Common myeloid progenitor, CD34-positive (primary cell): ENCODE measurements at regions not wholly inside any gene's neighbourhood (a gene's known extent, or its start where the extent isn't known, plus 50 kb on each side); places are given as distances from the start of the nearest gene placed in this dataset.

ENCODE experiments used
- CTCF ChIA-PET: fragments of 350-600 bp; sonication (Branson Sonifier 250); formaldehyde crosslinking; loops from one replicate; lab custom pipeline; 2021; ENCODE audit warnings: antibody characterized with exemption; lab: Charles Lee
- POLR2A ChIA-PET: fragments of 350-600 bp; sonication (Branson Sonifier 250); formaldehyde crosslinking; loops from one replicate; lab custom pipeline; 2021; ENCODE audit warnings: antibody characterized with exemption; lab: Charles Lee
- DNase-seq, 3 donors: peaks; one replicate each; pipeline versions ENCODE4 v3.0.0 to v3.0.0-alpha.2; 2013
- H3K27ac ChIP-seq, 2 experiments: 1 replicate in 1 of 2; 2 replicates in 1 of 2; pipeline ENCODE4 v1.7.0; 2013; ENCODE audit warnings: inconsistent platforms in 2 of 2, low read length in 2 of 2, mild to moderate bottlenecking in 2 of 2, low read depth in 1 of 2, moderate library complexity in 1 of 2; ENCODE audit not compliant: severe bottlenecking in 2 of 2, insufficient read depth in 1 of 2, poor library complexity in 1 of 2
- H3K27me3 ChIP-seq, 5 experiments: replicated peaks in 2 of 5; 1 replicate in 3 of 5; 2 replicates in 2 of 5; pipeline versions ENCODE4 v1.6.1 to v1.7.0; 2013; ENCODE audit warnings: low read length in 4 of 5, mild to moderate bottlenecking in 2 of 5, moderate library complexity in 2 of 5, inconsistent platforms in 1 of 5; ENCODE audit not compliant: insufficient read depth in 5 of 5, control insufficient read depth in 4 of 5
- H3K36me3 ChIP-seq, 4 experiments: 1 replicate in 2 of 4; 2 replicates in 2 of 4; pipeline versions ENCODE4 v1.6.1 to v1.7.0; 2013; ENCODE audit warnings: low read length in 3 of 4, control low read depth in 1 of 4, mild to moderate bottlenecking in 1 of 4; ENCODE audit not compliant: control insufficient read depth in 4 of 4, insufficient read depth in 4 of 4
- H3K4me1 ChIP-seq, 4 experiments: 1 replicate in 3 of 4; 2 replicates in 1 of 4; pipeline versions ENCODE4 v1.6.1 to v1.7.1; 2013; ENCODE audit warnings: low read length in 3 of 4, mild to moderate bottlenecking in 3 of 4, control low read depth in 1 of 4, inconsistent platforms in 1 of 4, moderate library complexity in 1 of 4; ENCODE audit not compliant: control insufficient read depth in 4 of 4, insufficient read depth in 4 of 4; ENCODE audit errors: control extremely low read depth in 1 of 4
- H3K4me3 ChIP-seq, 7 experiments: 1 replicate in 4 of 7; 2 replicates in 3 of 7; pipeline versions ENCODE4 v1.5.1 to v1.7.0; 2013; ENCODE audit warnings: mild to moderate bottlenecking in 7 of 7, low read length in 6 of 7, moderate library complexity in 6 of 7, inconsistent platforms in 2 of 7, low read depth in 2 of 7, control low read depth in 1 of 7; ENCODE audit not compliant: insufficient read depth in 4 of 7, control insufficient read depth in 1 of 7; ENCODE audit errors: extremely low read depth in 1 of 7
- H3K9me3 ChIP-seq, 5 experiments: 1 replicate in 4 of 5; 2 replicates in 1 of 5; pipeline versions ENCODE4 v1.6.1 to v1.7.1; 2013; ENCODE audit warnings: low read length in 4 of 5, mild to moderate bottlenecking in 2 of 5, inconsistent platforms in 1 of 5, low read depth in 1 of 5, moderate library complexity in 1 of 5; ENCODE audit not compliant: control insufficient read depth in 4 of 5, insufficient read depth in 2 of 5; ENCODE audit errors: control extremely low read depth in 1 of 5
- WGBS: methylation state at CpG from one replicate; pipeline ENCODE4 v1.1.5; 2013; ENCODE audit not compliant: insufficient coverage; 5-methylcytosine and 5-hydroxymethylcytosine counted together

- POLR2A ChIA-PET = interaction anchor here (1.4 kb wide), 1 partner anchor 223 kb away, joined by 3 read pairs; no protein-coding TSS in a partner anchor
- H3K4me1 ChIP-seq = peaks cover 0 to 5% (median 2%) of the 10 kb centered on the region in 4 experiments
- peaks cover 4 to 13% (median 8%) of the 10 kb centered on the region in 5 experiments for H3K27me3 ChIP-seq
- H3K4me3 ChIP-seq = peak overlapping the region in 1 of 7 experiments; percentile 10
- WGBS = 2% methylated on average over 9 of the region's 11 CpGs
- CTCF ChIA-PET = interaction anchor here (0.8 to 4.0 kb wide), 17 partner anchors 9 to 378 kb away, joined by 3 to 46 read pairs (median 5); no protein-coding TSS in a partner anchor
- H3K9me3 ChIP-seq = peaks cover 0 to 17% (median 7%) of the 10 kb centered on the region in 5 experiments
- H3K36me3 ChIP-seq = no peaks in the 10 kb centered on the region
- peak; percentile 64 to 77 (median 75) for DNase-seq
- no peak overlapping the region for H3K27ac ChIP-seq
Measured at GRCh38 chr6:166106076-166106686, 61.5 kb downstream of the TBXT start.

- Histone ChIP-seq H3K4me3 (peak overlapping the region in 1 of 7 experiments; percentile 10), H3K9me3 (peaks cover 0 to 19% (median 7%) of the 10 kb centered on the region in 5 experiments), H3K27me3 (peaks cover 4 to 10% (median 8%) of the 10 kb centered on the region in 5 experiments), H3K4me1 (peaks cover 0 to 5% (median 2%) of the 10 kb centered on the region in 4 experiments), H3K27ac (no peak overlapping the region), H3K36me3 (no peaks in the 10 kb centered on the region)
- DNase-seq = no peak
- WGBS = 65% methylated on average over 8 of the region's 10 CpGs
- ChIA-PET CTCF (interaction anchor here (0.6 to 4.0 kb wide), 14 partner anchors 8 to 377 kb away, joined by 3 to 46 read pairs (median 5); no protein-coding TSS in a partner anchor), POLR2A (interaction anchor here (1.4 kb wide), 1 partner anchor 223 kb away, joined by 3 read pairs; no protein-coding TSS in a partner anchor)
Measured at GRCh38 chr6:166105341-166106075, 62.1 kb downstream of the TBXT start.

GRCh38 chr6:166104872-166105271, 62.8 kb downstream of the TBXT start:
- no peak for DNase-seq
- no peak overlapping the region for H3K4me3 ChIP-seq
- H3K36me3 ChIP-seq = no peaks in the 10 kb centered on the region
- POLR2A ChIA-PET = no interaction called here
- peaks cover 0 to 5% (median 2%) of the 10 kb centered on the region in 4 experiments for H3K4me1 ChIP-seq
- CTCF ChIA-PET = interaction anchor here (1.3 to 4.0 kb wide), 4 partner anchors 214 to 224 kb away, joined by 3 to 46 read pairs (median 4); no protein-coding TSS in a partner anchor
- no peak overlapping the region for H3K27ac ChIP-seq
- peaks cover 2 to 9% (median 8%) of the 10 kb centered on the region in 5 experiments for H3K27me3 ChIP-seq
- peaks cover 0 to 19% (median 7%) of the 10 kb centered on the region in 5 experiments for H3K9me3 ChIP-seq
- WGBS = 96% methylated on average over 7 of the region's 7 CpGs

GRCh38 chr6:166104107-166104506, 63.5 kb downstream of the TBXT start:
- H3K4me3 ChIP-seq = no peak overlapping the region
- H3K4me1 ChIP-seq = peaks cover 0 to 5% (median 2%) of the 10 kb centered on the region in 4 experiments
- peaks cover 0 to 8% (median 5%) of the 10 kb centered on the region in 5 experiments for H3K27me3 ChIP-seq
- POLR2A ChIA-PET = no interaction called here
- peaks cover 0 to 19% (median 7%) of the 10 kb centered on the region in 5 experiments for H3K9me3 ChIP-seq
- no peak for DNase-seq
- H3K27ac ChIP-seq = no peak overlapping the region
- CTCF ChIA-PET = interaction anchor here (0.6 to 1.3 kb wide), 2 partner anchors 10 to 213 kb away, joined by 3 to 4 read pairs; no protein-coding TSS in a partner anchor
- H3K36me3 ChIP-seq = no peaks in the 10 kb centered on the region
- 71% methylated on average over 3 of the region's 4 CpGs for WGBS

GRCh38 chr6:166101819-166102419, 65.7 kb downstream of the TBXT start:
- POLR2A ChIA-PET = no interaction called here

GRCh38 chr6:166097914-166098522, 69.6 kb downstream of the TBXT start:
- Histone ChIP-seq H3K36me3 (no peaks in the 10 kb centered on the region), H3K4me1 (no peaks in the 10 kb centered on the region), H3K27ac (no peak overlapping the region), H3K9me3 (peaks cover 0 to 23% (median 7%) of the 10 kb centered on the region in 5 experiments), H3K4me3 (peak overlapping the region in 2 of 7 experiments; percentile 29 to 47), H3K27me3 (peaks cover 1 to 36% (median 4%) of the 10 kb centered on the region in 5 experiments)
- 38% methylated on average over 18 of the region's 19 CpGs for WGBS
- CTCF ChIA-PET = interaction anchor here (1.0 to 4.6 kb wide), 5 partner anchors 8 to 214 kb away, joined by 3 to 21 read pairs (median 5); no protein-coding TSS in a partner anchor
- DNase-seq = peak; percentile 69 to 86 (median 84)
- POLR2A ChIA-PET = no interaction called here

More at GRCh38 chr6:166101819-166102419, 65.7 kb downstream of the TBXT start:
- Histone ChIP-seq H3K4me3 (no peak overlapping the region), H3K9me3 (peaks cover 0 to 19% (median 7%) of the 10 kb centered on the region in 5 experiments), H3K27ac (no peak overlapping the region), H3K27me3 (peaks cover under 1 to 23% (median 5%) of the 10 kb centered on the region in 5 experiments), H3K36me3 (no peaks in the 10 kb centered on the region), H3K4me1 (peaks cover 0 to 5% (median 2%) of the 10 kb centered on the region in 4 experiments)
- CTCF ChIA-PET = interaction anchor here (0.8 to 1.4 kb wide), 3 partner anchors 18 to 218 kb away, joined by 3 to 4 read pairs (median 4); no protein-coding TSS in a partner anchor
- DNase-seq = no peak
